Activated naive CD4-positive, alpha-beta T cell treated with anti-CD3 and anti-CD28 coated beads, Interleukin-2, amount 50 U/mL, for 72 hours (primary cell): ENCODE measurements at regions not wholly inside any gene's neighbourhood (a gene's known extent, or its start where the extent isn't known, plus 50 kb on each side); places are given as distances from the start of the nearest gene placed in this dataset.
"Not testable (repeated sequence)": the region's sequence is repeated elsewhere in the genome, so short reads cannot be mapped to it uniquely, and the experiment has no call there.

Experiments
- ATAC-seq, 2 donors: fragments of 150-1000 bp; cut with Tn5 transposase; 2 replicates each; pipeline ENCODE4 v1.10.0; 2021; ENCODE audit warnings: mild to moderate bottlenecking in 2 of 2, moderate library complexity in 2 of 2
- DNase-seq, 2 donors: peaks; one replicate each; pipeline ENCODE4 v3.0.0; 2021 to 2022; ENCODE audit warnings: low spot score in 2 of 2
- H3K27ac Mint-ChIP-seq, 2 donors: one replicate each; pipeline ENCODE4 v1.8.0; 2022; ENCODE audit warnings: mild to moderate bottlenecking in 2 of 2, mixed read lengths in 2 of 2
- H3K36me3 Mint-ChIP-seq, 2 donors: one replicate each; pipeline ENCODE4 v1.8.0; 2022; ENCODE audit warnings: mixed read lengths in 2 of 2
- H3K9me3 Mint-ChIP-seq, 2 donors: one replicate each; pipeline ENCODE4 v1.8.0; 2022; ENCODE audit warnings: mixed read lengths in 2 of 2

GRCh38 chr5:119757276-119757675 lies 127.9 kb downstream of the FAM170A start:
- ATAC-seq = no peak
- Mint-ChIP-seq H3K9me3 (peaks cover 0 to 8% of the 10 kb centered on the region in 2 donors), H3K36me3 (no peaks in the 10 kb centered on the region), H3K27ac (no peak overlapping the region)
- no peak for DNase-seq

- H3K9me3 Mint-ChIP-seq, H3K36me3 Mint-ChIP-seq, H3K27ac Mint-ChIP-seq, DNase-seq, ATAC-seq: not testable (repeated sequence)
Observed at GRCh38 chr5:119769695-119770693, 140.6 kb downstream of the FAM170A start.

- not testable (repeated sequence) for H3K27ac Mint-ChIP-seq, DNase-seq, H3K36me3 Mint-ChIP-seq, ATAC-seq, H3K9me3 Mint-ChIP-seq
Observed at GRCh38 chr5:119780145-119780544, 150.8 kb downstream of the FAM170A start.

GRCh38 chr5:119785057-119785456 lies 155.7 kb downstream of the FAM170A start:
- ATAC-seq (no peak), DNase-seq (no peak)
- H3K27ac Mint-ChIP-seq = no peak overlapping the region
- H3K9me3 Mint-ChIP-seq = no peaks in the 10 kb centered on the region
- no peaks in the 10 kb centered on the region for H3K36me3 Mint-ChIP-seq

- DNase-seq (no peak), ATAC-seq (no peak)
- peaks cover 0 to 6% of the 10 kb centered on the region in 2 donors for H3K9me3 Mint-ChIP-seq
- H3K27ac Mint-ChIP-seq = no peak overlapping the region
- no peaks in the 10 kb centered on the region for H3K36me3 Mint-ChIP-seq
Observed at GRCh38 chr5:119789406-119790117, 160.2 kb downstream of the FAM170A start.

- H3K27ac Mint-ChIP-seq = no peak overlapping the region
Observed at GRCh38 chr5:119792161-119792799, 162.9 kb downstream of the FAM170A start.

GRCh38 chr5:119795768-119796167 lies 166.4 kb downstream of the FAM170A start:
- Mint-ChIP-seq H3K36me3 (no peaks in the 10 kb centered on the region), H3K27ac (no peak overlapping the region), H3K9me3 (peaks cover 0 to 11% of the 10 kb centered on the region in 2 donors)
- DNase-seq (no peak), ATAC-seq (no peak)

More at GRCh38 chr5:119792161-119792799, 162.9 kb downstream of the FAM170A start:
- DNase-seq = no peak
- ATAC-seq = no peak
- peaks cover 0 to 6% of the 10 kb centered on the region in 2 donors for H3K9me3 Mint-ChIP-seq
- no peaks in the 10 kb centered on the region for H3K36me3 Mint-ChIP-seq

GRCh38 chr5:119801570-119801969 lies 172.2 kb downstream of the FAM170A start:
- no peak for ATAC-seq
- peaks cover 10 to 12% of the 10 kb centered on the region in 2 donors for H3K9me3 Mint-ChIP-seq
- no peak overlapping the region for H3K27ac Mint-ChIP-seq
- DNase-seq = no peak
- no peaks in the 10 kb centered on the region for H3K36me3 Mint-ChIP-seq

- peaks cover 16 to 18% of the 10 kb centered on the region in 2 donors for H3K9me3 Mint-ChIP-seq
- no peak overlapping the region for H3K27ac Mint-ChIP-seq
- H3K36me3 Mint-ChIP-seq = no peaks in the 10 kb centered on the region
- DNase-seq = no peak
- ATAC-seq = no peak
Observed at GRCh38 chr5:119808024-119808423, 178.7 kb downstream of the FAM170A start.

GRCh38 chr5:119808474-119808873 lies 179.1 kb downstream of the FAM170A start:
- ATAC-seq (no peak), DNase-seq (no peak)
- Mint-ChIP-seq H3K36me3 (no peaks in the 10 kb centered on the region), H3K27ac (no peak overlapping the region), H3K9me3 (peaks cover 13 to 16% of the 10 kb centered on the region in 2 donors)

- H3K9me3 Mint-ChIP-seq = peaks cover 13 to 16% of the 10 kb centered on the region in 2 donors
- no peak overlapping the region for H3K27ac Mint-ChIP-seq
- ATAC-seq (no peak), DNase-seq (no peak)
- no peaks in the 10 kb centered on the region for H3K36me3 Mint-ChIP-seq
Observed at GRCh38 chr5:119810217-119810616, 180.9 kb downstream of the FAM170A start.

GRCh38 chr5:119811458-119811857 lies 182.1 kb downstream of the FAM170A start:
- DNase-seq (no peak), ATAC-seq (no peak)
- Mint-ChIP-seq H3K9me3 (peaks cover 12 to 13% of the 10 kb centered on the region in 2 donors), H3K27ac (no peak overlapping the region), H3K36me3 (no peaks in the 10 kb centered on the region)

GRCh38 chr5:119814655-119815054 lies 185.3 kb downstream of the FAM170A start:
- Mint-ChIP-seq H3K27ac (no peak overlapping the region), H3K36me3 (no peaks in the 10 kb centered on the region), H3K9me3 (no peaks in the 10 kb centered on the region)
- DNase-seq (no peak), ATAC-seq (no peak)

- no peaks in the 10 kb centered on the region for H3K36me3 Mint-ChIP-seq
- no peak overlapping the region for H3K27ac Mint-ChIP-seq
- DNase-seq (no peak), ATAC-seq (no peak)
- H3K9me3 Mint-ChIP-seq = no peaks in the 10 kb centered on the region
Observed at GRCh38 chr5:119816055-119816454, 186.7 kb downstream of the FAM170A start.

- Mint-ChIP-seq H3K36me3 (no peaks in the 10 kb centered on the region), H3K9me3 (no peaks in the 10 kb centered on the region), H3K27ac (no peak overlapping the region)
- DNase-seq = no peak
- no peak for ATAC-seq
Observed at GRCh38 chr5:119820016-119820415, 190.7 kb downstream of the FAM170A start.

GRCh38 chr5:119820608-119821007 lies 191.2 kb downstream of the FAM170A start:
- no peaks in the 10 kb centered on the region for H3K36me3 Mint-ChIP-seq
- no peak overlapping the region for H3K27ac Mint-ChIP-seq
- ATAC-seq = no peak

GRCh38 chr5:119828541-119828940 lies 199.2 kb downstream of the FAM170A start:
- no peak for DNase-seq
- Mint-ChIP-seq H3K27ac (no peak overlapping the region), H3K36me3 (no peaks in the 10 kb centered on the region), H3K9me3 (peaks cover 0 to 4% of the 10 kb centered on the region in 2 donors)
- no peak for ATAC-seq

More at GRCh38 chr5:119820608-119821007, 191.2 kb downstream of the FAM170A start:
- no peak for DNase-seq
- H3K9me3 Mint-ChIP-seq = no peaks in the 10 kb centered on the region
